ENCODE measurements at regions not wholly inside any gene's neighbourhood (a gene's known extent, or its start where the extent isn't known, plus 50 kb on each side); places are given as distances from the start of the nearest gene placed in this dataset.

GRCh38 chr2:196433116-196433515 is 206.4 kb upstream of the CCDC150 start:
- TF ChIP-seq, protein P1, sequence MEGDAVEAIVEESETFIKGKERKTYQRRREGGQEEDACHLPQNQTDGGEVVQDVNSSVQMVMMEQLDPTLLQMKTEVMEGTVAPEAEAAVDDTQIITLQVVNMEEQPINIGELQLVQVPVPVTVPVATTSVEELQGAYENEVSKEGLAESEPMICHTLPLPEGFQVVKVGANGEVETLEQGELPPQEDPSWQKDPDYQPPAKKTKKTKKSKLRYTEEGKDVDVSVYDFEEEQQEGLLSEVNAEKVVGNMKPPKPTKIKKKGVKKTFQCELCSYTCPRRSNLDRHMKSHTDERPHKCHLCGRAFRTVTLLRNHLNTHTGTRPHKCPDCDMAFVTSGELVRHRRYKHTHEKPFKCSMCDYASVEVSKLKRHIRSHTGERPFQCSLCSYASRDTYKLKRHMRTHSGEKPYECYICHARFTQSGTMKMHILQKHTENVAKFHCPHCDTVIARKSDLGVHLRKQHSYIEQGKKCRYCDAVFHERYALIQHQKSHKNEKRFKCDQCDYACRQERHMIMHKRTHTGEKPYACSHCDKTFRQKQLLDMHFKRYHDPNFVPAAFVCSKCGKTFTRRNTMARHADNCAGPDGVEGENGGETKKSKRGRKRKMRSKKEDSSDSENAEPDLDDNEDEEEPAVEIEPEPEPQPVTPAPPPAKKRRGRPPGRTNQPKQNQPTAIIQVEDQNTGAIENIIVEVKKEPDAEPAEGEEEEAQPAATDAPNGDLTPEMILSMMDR (IDR thresholded peaks at IDR 0.05; ENCODE audit: low read depth, low read length), result no peak
- no peak for TF ChIP-seq EZH2phosphoT487 (IDR thresholded peaks at IDR 0.05; ENCODE audit: low read depth)

Data from OCI-LY3 (cell line).